ENCODE measurements at regions not wholly inside any gene's neighbourhood (a gene's known extent, or its start where the extent isn't known, plus 50 kb on each side); places are given as distances from the start of the nearest gene placed in this dataset.

DNA sequence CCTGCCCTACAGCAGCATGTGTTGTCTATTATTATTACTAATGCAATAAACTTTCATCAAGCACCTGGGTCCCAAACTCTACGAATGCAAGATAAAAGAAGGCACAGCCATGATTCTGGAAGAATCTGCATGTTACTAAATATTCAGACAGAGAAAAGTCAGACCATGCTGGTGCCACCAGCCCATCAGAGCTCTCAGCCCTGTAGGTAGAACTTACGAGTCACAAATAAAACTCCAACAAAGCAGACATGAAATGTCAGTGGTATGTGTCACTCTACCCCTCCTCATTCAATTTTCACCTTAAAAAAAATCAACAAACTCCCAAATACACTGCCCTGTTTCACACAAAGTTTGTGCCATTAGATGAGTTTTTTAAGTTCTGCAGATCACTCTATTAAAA is 62.4 kb upstream of the TIAM1 start:
- DNase-seq = no peak

- DNase-seq = no peak
These were observed 61.5 kb upstream of the TIAM1 start for GRCh38 chr21:31405604-31406003.

- no peak for DNase-seq
These were observed 59.7 kb upstream of the TIAM1 start for GRCh38 chr21:31403596-31404333.

DNA sequence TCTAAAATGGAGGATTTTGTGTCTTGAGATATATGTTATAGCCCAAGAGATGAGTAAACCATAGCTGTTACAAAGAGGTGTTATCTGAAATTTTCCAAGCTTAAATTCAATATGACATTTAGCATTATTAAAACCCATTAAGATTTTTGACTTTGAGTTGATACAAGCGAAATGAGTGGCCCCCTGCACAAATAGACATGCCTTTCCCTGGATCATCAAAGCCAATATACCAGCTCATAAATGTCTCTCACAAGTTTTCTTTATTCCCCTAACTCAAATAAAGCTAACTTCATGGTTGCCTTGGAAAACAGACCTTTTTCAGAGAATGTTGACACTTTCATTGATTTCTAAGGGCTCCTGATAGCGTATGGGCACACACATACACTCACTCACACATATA is 55.5 kb upstream of the TIAM1 start:
- DNase-seq = no peak

DNA sequence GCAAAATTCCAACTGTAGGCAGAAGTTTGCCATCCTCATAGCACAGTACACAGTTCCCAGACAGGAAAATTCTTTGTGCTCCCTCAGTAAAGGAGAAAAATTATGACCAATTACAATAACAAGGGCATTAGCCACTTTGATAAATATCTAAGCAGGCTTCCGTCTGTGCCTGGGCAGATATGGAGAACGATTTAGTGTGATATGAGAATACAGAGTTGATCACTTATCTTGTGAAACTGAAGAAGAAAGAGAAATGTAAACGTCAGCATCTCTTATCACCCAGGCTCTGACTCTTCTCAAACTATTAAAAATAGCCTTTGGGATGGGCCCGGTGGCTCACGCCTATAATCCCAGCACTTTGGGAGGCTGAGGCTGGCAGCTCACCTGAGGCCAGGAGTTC is 54.5 kb upstream of the TIAM1 start:
- DNase-seq = no peak

DNA sequence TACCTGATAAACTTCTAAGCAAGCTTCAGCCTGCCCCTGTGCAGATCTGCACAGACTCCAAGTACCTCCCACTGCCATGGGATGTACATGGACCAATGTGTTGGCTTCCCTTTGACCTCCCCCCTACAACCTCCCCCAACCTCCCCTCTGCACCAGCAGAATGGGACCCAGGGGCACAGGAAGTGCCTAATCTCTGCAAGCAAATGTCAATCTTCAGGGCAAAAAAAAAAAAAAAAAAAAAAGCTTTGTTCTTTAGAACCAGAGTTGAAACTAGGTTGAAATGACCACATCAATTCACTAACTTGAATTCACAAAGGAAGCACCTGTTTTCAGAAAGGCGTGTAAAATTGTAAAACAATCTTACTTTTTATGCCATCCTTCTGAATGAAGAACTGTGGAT is 53.9 kb upstream of the TIAM1 start:
- DNase-seq = no peak

DNA sequence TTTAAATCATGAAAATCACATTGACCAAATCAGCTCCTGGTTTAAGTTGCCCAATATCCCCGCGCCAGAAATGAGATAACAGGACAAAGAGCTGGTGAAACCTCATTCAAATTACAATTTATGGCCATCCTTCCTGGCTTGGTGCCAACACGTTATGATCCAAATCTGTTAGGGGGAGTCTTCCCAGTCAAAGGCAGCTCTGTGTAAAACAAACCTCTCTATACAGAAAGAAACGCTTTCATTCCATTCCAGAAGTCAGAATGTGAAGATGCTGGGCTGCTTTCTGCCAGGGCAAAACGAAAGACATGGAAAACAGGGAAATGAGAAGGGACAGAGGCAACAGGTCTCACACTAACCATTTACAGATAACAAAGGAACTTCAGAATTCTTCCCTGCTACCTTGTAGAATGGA is 53.5 kb upstream of the TIAM1 start:
- no peak for DNase-seq

GRCh38 chr21:31397030-31397429 is 53.0 kb upstream of the TIAM1 start:
- DNase-seq = no peak

- DNase-seq = no peak
These were observed 52.3 kb upstream of the TIAM1 start for GRCh38 chr21:31396399-31396798.

DNA sequence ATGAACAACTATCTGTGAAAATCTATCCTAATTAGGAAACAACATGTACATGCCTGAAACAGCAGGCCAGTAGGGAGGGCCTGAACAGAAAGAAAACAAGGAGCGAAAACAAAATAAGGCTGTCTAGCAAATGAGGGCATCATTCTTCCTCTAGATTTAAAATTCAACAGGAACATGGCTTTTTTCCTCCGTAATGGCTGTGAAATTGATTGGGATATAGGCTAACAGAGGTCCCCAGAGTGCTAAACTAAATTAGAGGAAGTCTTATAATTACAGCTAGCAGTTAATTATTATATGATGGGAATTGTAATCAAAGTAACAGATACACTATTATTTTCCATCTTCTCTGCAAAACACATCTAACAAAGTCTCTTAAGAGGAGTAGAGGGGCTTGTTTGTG is 51.7 kb upstream of the TIAM1 start:
- no peak for DNase-seq

- DNase-seq = no peak
These were observed 51.2 kb upstream of the TIAM1 start for GRCh38 chr21:31395268-31395667.

DNA sequence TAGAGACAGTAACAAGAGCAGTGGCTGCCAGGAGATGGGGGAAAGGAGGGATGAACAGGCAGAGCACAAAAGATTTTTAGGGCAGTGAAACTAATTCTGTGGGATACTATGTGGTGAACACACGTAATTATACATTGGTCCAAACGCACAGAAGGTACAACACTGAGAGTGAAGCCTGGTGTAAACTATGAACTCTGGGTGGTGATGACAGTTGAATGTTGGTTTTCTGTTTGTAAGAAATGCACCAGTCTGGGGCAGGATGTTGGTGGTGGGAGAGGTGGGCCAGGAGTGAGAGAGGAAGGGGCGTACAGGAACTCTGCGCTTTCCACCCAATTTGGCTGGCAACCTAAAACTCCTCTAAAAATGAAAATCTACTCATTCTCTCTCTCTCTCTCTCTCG is 50.2 kb upstream of the TIAM1 start:
- no peak for DNase-seq
